ENCODE measurements at regions not wholly inside any gene's neighbourhood (a gene's known extent, or its start where the extent isn't known, plus 50 kb on each side); places are given as distances from the start of the nearest gene placed in this dataset.
A peak's percentile ranks its signal among the peaks of the same experiment; 100 is the strongest.

DNA sequence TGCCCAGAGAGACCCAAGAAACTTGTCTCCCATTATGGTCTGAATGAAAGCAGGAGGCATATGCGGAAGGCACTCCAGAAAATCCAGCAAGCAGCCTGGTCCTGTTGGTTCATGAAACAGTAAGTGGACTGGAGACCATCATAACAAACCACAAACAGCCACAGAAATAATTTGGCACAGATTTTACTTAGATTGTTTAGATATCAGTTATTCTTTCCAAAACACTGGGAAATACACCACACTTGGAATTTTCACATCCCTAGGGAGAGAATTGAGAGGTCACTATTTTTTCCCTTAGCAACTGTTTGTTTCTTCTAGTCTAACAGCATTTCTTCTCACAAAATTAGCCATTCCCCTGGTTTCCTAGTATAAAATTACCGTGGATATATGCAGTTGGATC is 300.8 kb downstream of the OSTF1 start:
- ATAC-seq, result no peak
- intact Hi-C loops (cut with micrococcal nuclease), result no loop called here
- DNase-seq, result no peak

DNA sequence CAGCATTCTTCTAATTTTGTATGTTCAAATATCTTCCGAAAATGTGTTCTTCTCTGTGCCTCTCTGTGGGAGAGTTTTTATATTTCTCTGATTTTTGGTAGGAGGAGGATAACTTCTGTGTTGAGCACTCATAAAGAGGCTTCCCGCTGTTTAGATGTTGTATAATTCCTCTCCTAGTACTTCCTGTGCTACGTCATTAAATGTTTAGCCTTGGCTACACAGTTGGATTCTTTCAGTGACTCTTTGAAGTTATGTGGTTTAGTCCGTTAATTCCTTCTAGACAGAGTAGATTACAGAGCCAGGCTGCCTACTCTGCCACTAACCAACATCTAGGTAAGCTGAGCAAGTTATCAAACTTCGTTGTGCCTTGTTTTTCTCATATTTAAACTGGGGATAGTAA is 302.6 kb downstream of the OSTF1 start:
- intact Hi-C loops (cut with micrococcal nuclease), result no loop called here
- ATAC-seq (no peak), DNase-seq (no peak)

DNA sequence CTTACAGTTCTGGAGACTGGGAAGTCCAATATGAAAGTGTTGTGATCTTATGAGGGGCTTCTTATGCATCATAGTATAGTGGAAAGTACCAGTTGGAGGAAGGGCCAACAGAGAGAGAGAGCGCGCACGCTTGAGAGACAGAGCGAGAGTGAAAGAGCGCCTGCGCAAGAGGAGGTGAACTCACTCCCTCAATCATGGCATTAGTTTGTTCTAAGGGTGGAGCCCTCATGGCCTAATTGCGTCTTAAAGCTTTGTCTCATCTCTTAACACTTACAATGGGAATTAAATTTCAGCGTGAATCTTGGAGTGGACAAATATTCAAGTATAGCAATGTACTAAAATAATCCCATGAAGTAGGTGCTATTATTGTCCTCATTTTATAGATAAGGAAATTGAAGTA is 303.2 kb downstream of the OSTF1 start:
- intact Hi-C loops (cut with micrococcal nuclease), result no loop called here
- ATAC-seq (no peak), DNase-seq (no peak)

DNA sequence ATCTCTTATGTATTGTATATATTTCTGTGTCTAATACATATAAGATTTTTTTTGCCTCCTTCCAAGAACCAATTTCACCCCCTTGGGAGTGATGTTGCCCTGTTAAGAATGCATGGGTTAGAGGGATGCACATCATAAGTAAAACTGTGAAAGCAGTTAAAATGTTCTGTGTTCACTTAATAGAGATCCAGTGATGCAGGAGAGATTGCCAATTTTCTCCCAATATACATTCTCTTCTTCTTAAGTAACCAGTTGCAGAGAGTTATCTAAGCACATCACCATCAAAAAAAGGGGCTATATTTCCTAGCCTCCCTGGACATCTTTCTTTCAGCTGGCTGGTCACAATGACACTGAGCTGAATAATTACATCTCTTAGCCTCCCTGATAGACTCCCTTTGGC is 307.0 kb downstream of the OSTF1 start:
- no peak for DNase-seq

DNA sequence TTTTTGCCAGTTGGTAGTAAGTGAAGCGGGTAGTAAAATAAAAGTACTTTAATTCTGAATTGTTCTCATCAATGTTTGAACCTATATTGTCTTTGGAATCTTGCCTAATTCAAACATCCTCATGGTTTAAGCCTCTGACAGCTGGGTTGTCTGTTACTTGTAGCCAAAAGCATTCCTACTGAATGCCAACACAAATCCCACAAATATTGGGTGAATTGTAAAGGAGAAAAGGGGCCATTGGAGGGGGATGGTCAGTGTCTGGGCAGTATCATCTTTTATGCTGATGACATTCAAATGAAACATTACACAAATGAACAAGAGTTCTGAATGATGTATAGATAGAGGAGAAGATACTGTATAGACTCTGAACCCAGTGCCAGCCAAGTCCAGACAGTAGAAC is 309.5 kb downstream of the OSTF1 start:
- intact Hi-C loops (cut with micrococcal nuclease), result no loop called here
- ATAC-seq (no peak), DNase-seq (no peak)

More for the DNA sequence above, 307.0 kb downstream of the OSTF1 start:
- no peak for ATAC-seq
- intact Hi-C loops (cut with micrococcal nuclease), result no loop called here

DNA sequence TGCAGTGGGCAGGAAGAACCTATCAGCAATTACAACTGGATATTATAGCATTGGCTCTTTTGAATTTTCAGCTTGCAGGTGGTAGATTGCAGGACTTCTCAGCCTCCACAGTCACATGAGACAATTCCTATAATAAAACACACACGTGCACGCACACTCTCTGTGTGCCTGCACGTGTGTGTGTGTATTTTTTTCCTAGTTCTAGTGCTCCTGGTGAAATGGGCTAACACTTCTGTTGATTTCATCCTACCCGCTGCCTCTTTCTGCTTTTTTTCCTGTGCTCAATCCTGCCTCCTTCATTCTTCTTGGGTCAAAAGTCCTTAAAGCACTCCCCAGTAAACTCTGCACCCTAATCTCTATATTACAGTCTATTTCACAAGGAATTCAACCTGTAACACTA is 320.1 kb downstream of the OSTF1 start:
- intact Hi-C loops (cut with micrococcal nuclease), result no loop called here
- ATAC-seq (no peak), DNase-seq (no peak)

DNA sequence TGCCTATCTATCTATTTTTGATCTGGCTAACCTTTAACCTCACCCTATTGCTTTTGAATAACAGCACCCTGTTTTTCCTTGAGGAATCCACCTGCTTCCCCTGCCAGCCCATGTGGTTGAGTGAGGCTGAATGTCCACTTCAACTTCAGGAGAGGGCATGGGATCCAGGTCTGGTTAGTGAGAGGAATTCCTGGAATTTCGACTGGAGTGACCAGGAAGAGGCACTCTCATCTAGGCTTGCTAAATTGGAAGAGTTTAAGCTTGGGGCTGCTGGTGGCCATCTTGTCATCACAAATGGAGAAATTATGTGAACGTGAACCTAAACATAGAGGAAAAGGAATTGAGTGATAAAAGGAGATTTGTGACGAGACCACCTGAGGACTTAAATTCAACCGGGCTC is 322.1 kb downstream of the OSTF1 start:
- intact Hi-C loops (cut with micrococcal nuclease), result no loop called here
- no peak for DNase-seq
- no peak for ATAC-seq

DNA sequence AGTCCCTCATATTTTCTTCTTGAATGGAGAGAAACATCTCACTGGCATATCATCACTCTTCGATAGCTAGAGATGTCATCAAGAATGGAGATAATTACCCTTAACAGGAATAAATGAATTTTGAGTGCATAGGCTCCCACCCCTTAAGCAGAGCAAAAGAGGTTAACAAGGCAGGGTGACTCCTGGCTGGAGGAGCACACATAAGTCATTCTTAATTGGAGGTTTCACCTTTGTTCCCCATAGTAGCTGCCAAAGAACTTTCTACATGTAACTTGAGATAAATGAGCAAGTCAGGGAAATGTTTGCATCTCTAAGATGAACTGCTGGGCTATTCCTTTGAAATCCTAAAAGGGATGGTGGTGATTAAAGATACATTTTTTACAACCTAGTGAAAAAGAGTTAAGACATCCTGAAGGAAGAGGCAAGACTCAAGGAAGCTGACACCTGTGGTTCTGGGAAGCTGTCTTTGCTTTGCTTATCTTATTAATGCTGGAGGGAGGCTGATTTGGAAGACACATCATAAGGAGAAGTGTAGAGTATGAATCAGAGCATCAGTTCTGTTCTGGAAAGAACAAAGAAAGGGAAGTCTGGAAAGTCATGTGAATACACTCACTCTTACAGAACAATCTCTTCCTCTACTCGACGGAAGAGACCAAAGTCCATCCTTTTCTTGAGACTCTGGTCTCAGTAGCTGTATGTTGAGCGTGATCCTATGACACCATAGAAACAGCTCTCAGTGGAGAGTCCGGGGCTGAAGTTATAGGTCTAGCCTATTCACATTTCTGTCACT is 326.3 kb downstream of the OSTF1 start:
- intact Hi-C loops (cut with micrococcal nuclease), result no loop called here
- ATAC-seq (no peak), DNase-seq (no peak)

DNA sequence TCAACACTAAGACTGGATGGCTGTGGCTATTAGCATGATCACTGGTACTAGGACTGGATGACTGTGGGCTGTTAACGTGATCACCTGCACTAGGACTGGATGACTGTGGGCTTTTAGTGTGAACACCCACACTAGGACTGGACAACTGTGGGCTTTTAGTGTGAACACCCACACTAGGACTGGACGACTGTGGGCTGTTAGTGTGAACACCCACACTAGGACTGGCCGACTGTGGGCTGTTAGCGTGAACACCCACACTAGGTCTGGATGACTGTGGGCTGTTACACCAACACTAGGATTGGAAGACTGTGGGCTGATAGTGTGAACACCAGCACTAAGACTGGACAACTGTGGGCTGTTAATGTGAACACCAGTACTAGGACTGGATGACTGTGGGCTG is 329.2 kb downstream of the OSTF1 start:
- no peak for ATAC-seq
- intact Hi-C loops (cut with micrococcal nuclease), result no loop called here
- no peak for DNase-seq

DNA sequence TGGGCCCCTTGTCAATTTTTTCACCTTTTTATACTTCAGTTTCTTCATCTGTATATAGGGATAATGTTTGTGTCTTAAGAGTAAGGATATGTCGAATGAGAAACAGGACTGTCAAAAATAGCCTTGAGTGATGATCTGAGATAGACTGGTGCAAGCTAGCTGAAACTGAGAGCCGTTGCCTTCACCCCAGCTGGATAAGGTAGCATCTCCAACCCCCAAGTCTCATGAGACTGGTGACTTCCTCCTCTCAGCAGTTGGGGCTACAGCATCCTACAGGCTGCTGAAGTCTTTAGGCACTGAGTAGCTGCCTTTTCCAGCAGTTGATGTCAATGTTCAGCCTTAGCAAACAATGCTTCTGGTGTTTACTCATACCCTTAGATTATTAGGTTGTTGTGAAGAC is 330.2 kb downstream of the OSTF1 start:
- DNase-seq, result no peak
- intact Hi-C loops (cut with micrococcal nuclease), result no loop called here
- ATAC-seq, result no peak

DNA sequence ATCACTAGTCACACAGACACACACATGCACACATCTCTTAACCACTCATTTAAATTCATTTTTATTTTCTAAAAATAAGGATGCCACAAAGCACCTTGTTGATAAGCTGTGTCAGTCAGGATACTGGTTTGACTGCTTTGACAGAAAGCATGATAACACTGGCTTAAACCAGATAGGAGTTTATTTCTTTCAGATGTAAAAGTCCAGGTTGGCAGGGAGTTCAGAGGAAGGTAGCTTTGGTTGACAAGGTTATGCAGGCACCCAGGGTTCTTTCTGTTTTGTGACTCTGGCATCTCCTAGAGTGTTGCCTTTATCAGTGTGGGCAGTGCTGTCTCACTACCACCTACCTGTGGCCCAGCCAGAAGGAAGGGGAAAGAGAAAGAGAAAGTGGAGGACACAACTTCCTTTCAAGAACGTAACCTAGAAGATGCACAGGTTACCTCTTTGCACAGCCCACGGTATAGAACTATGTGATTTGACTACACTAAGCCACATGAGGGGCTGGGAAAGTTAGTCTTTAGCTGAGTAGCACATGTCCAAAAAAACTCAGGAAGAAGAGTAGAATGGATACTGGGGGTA is 334.7 kb downstream of the OSTF1 start:
- ATAC-seq (no peak), DNase-seq (no peak)
- intact Hi-C loops (cut with micrococcal nuclease), result no loop called here

DNA sequence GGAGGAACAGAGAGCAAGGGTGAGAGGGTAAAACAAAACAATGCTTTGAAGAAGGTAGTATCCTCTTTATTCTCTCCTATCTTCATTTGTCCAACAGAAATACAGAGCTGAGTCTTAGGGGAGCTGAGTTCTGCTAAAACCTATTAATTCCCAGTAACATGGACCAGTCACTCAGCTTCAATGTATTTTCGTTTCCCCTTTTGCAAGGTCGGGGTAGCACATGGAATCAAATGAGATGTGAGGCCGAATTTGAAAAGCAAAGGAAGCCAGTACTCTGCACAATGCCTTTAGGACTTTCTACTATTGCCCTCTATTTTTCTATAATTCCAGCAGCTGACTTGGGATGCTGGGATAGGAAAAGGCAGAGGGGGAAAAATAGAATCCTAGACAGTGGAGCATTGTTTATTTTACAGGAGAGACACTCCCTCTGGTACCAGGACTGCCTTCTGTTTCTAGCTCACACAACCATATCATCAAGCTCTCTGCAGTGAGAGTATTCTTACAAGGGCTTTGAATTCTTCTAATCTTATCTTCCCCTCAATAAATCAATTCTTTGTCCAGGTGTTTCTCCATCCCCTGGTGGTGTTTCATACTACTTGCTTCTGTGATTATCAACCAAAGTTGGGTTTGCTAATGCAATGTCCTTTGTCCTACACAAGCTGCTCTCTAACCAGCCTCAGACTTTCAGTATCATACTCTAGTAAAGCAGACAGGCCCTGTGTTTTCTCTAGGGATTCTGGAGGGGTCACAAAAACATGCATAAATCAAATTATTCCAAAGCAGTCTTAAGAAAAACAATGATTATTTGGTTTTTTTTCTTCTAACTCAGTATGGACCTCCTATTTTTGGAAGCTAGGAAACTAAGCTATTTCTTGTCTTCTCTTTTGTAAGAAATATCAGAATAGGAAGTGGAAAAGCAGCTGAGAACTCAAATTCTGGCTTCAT is 341.5 kb downstream of the OSTF1 start:
- intact Hi-C loops (cut with micrococcal nuclease), result no loop called here
- ATAC-seq (peak; percentile 43), DNase-seq (no peak)

DNA sequence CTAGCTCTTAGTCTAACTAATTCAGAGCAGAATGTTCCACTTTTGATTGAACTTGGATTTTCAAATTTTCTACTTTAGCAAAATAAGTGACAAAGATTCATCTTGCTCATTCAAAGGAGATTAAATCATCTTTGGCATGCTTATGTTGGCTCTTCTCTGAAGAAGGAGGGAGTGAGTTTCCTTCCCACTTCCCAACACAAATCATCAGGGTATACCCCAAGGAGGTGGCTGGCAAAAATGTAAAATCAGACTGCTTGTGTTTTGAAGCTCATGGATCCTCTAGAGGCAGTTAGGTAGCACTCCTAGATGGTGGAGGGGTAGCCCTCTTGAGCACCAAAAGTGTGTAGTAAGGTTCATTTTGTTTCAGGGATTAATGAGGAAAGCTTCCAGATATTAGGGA is 343.1 kb downstream of the OSTF1 start:
- intact Hi-C loops (cut with micrococcal nuclease), result no loop called here
- peak; percentile 79 for ATAC-seq

DNA sequence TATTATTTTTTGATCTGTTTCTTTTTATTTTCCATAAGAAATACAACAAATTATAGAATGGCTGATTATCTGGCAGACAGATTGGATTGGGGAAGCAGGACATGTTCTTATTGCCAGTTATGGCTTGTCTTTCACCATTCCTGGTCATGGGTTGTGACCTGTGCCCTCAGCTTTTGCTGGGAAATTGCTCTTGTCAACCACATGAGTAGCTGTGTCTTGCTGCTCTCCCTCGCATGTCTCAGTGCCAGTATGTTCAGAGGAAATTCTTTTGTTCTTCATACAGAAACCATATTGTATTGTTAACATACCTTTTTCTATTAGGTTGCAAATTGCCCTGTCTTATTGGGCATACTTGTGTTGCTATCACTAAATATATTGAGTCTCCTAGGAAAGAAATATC is 344.1 kb downstream of the OSTF1 start:
- intact Hi-C loops (cut with micrococcal nuclease), result no loop called here
- DNase-seq (peak; percentile 35), ATAC-seq (no peak)

More for the DNA sequence above, 343.1 kb downstream of the OSTF1 start:
- DNase-seq, result no peak

DNA sequence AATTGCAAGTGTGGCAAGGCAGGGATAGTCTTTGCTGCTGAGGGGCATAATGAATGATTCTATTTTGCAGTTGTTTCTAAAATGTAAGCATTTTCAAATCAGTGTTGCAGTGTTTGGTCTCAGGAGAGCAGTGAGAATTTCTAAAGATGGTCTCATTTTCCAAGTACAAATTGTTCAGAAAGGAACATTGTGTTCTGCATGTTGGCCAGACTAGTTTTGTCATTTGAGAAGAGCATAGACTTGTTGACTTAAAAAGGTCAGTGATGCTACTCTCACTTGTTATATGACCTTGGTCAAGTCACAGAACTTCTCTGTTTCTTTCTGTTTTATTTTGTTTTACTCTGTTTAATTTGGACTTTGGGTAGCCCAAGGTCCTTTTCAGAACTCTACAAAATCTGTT is 344.6 kb downstream of the OSTF1 start:
- no peak for DNase-seq
- intact Hi-C loops (cut with micrococcal nuclease), result no loop called here

DNA sequence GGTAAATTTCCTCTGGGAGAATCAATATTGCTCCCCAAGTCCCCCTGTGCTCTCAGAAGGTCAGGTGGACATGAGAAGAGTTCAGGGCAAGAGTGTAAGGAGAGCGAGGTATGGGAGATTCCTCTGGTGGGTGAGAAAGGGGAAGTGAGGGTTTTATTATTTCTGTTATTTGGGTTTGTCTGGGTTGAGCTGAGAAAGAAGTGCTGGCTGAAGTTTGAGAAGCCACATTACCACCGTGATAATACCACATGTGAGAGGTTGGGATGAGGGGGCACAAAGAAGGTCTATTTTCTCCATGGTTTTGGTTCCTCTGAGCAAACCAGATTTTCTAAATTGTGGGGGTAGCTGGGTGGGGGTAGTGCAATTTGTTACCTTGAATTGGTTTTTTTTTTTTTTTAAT is 350.4 kb downstream of the OSTF1 start:
- DNase-seq, result no peak
- intact Hi-C loops (cut with micrococcal nuclease), result no loop called here
- no peak for ATAC-seq

More for the DNA sequence above, 344.6 kb downstream of the OSTF1 start:
- ATAC-seq, result peak; percentile 76

DNA sequence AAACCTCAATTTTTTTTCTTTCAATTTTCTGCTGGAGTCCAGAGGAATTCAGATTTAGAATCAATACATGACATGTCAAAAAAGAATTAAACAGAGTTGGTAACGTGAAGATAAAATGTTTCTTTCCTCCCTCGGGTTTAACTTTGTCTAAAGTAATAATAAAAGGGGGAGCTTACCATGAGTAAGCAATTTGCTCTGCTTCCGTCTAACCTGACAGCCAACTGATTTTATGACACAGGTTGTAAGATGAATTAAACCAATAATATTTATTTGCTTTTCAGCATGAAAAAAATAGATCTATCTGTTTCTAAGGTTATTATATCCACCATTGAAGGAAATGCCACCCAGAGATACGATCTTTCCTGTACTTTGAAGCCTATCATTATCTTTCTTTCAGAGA is 352.6 kb downstream of the OSTF1 start:
- intact Hi-C loops (cut with micrococcal nuclease), result no loop called here
- ATAC-seq (no peak), DNase-seq (no peak)

DNA sequence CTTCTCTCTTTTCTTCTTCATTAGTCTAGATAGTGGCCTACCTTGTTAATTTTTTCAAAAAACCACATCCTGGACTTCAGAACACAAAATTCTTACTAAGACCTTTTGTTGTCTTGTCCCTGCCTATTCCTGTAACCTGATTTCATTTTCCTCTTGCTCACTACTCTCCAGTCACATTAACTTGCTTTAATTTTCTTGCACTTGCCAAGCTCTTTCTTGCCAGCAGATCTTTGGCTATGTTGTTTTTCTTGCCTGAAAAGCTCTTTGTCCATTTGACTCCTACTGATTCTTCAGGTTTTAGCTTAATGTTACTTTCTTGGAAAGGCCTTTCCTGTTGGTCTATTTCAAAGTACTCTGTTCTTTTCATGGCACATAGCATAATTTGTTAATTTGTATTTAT is 356.8 kb downstream of the OSTF1 start:
- intact Hi-C loops (cut with micrococcal nuclease), result no loop called here
- peak; percentile 36 for ATAC-seq
- no peak for DNase-seq

DNA sequence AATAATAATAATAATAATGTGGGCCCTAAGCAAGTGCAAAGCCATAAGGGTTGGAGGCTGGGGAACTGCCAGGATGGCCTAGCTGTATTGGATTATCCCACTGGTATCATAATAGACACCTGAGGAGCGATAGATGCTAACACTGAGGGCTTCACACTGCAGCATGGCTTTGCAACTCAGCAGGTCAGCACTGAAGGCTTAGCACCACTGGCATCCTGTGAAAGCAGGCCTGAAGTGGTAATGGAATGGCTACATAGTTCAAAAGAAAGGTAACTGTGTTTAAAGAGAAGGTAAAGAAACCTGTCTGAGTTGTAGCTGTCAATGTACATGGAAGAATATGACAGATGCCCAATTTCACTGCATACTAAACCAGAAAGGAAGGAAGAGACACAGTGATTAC is 359.0 kb downstream of the OSTF1 start:
- DNase-seq, result no peak
- intact Hi-C loops (cut with micrococcal nuclease), result no loop called here
- ATAC-seq, result no peak

DNA sequence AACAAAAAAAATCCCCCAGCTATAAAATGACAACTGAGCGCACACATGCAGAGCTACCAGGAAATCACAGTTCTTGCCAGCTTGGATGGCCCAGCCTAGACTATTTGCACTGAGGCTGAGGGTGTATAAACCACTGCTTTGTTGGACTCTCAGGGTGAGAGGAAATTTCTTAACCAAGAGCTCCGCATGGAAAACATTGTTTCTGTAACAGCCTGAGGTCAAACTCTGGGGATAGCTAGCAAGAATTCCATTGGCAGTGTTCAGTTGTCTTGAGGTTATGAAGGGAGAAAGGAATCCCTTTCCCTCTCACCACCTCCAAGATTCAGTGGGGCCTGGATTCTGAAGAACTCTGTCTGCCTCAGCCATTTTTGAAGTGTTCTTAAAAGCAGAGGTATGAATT is 360.0 kb downstream of the OSTF1 start:
- ATAC-seq, result peak; percentile 77
- intact Hi-C loops (cut with micrococcal nuclease), result no loop called here
- peak; percentile 33 for DNase-seq

Data from left ventricle myocardium superior (tissue), 1 donor.